GM19468 (cell line): ENCODE measurements at regions not wholly inside any gene's neighbourhood (a gene's known extent, or its start where the extent isn't known, plus 50 kb on each side); places are given as distances from the start of the nearest gene placed in this dataset.

Experiments
- ATAC-seq: cut with Tn5 transposase; IDR thresholded peaks from one replicate; pipeline ENCODE4 v1.9.1; 2021; ENCODE audit warnings: mild to moderate bottlenecking, moderate library complexity, moderate number of reproducible peaks; ENCODE audit not compliant: unreplicated experiment; ENCODE audit errors: extremely low read depth

DNA sequence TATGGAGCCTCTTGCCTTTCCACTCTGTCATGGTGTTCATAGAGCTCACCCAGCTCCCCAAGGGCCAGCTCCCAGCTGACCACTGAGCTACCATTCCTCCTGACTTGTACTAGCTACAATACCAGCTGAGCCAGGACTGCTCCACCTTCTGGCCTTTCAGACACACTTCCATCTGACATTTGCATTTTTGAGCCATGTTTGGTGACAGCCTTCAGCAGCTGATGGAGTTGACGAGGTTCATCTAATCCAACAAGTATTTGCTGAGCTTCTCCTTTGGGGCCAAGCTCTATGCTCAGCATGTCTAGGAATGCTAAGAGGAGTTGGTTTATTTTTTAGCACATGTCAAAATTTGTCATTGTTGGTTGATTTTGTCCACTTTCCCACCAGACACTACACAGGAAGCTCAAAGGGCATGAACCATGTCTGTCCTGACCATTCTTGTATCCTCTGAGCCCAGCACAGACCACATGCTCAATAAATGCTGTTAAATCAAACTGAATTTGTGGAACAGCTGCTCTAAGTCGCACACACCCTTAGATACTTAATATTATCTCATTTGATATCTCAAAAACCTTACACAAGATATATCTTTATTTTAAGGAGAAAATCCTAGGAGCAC lies 142.6 kb upstream of the PPARGC1A start:
- ATAC-seq: no peak

DNA sequence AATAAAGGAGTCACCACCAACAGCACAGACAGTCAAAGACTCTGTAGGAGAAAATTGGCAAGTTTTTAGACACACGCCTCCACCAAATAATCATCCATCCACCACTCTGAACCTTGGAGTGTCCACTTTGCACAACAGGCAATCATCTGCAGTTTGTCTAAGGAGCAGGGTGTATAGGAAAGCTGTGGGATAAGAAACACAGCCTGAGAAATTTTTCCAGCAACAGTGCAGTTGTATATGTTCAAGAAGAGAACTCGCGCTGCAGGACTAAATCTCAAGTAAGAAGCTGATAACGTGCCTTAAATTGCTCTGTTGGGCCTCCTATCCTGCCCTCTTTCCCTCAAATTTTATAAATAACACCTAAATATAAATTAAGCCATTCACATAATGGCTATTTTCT lies 136.7 kb upstream of the PPARGC1A start:
- no peak for ATAC-seq

DNA sequence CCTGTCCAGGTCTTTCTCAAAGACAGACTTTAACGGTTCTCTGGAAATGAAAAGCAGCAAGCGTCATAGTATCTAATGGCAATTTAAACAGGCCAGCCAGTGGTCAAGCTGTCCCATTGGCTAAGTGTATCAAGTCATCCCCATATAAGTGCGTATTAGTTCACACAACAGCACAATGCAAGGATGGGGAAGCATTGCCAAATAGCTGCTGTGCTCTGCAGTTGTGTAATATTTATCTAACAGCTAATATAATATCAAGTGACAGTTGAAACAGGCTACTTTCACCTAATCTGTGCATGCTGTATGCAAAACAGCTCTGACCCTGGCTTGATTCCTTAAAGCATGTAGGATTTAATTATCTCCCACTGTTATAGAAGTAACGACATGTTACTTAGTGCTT lies 134.8 kb upstream of the PPARGC1A start:
- ATAC-seq: no peak

DNA sequence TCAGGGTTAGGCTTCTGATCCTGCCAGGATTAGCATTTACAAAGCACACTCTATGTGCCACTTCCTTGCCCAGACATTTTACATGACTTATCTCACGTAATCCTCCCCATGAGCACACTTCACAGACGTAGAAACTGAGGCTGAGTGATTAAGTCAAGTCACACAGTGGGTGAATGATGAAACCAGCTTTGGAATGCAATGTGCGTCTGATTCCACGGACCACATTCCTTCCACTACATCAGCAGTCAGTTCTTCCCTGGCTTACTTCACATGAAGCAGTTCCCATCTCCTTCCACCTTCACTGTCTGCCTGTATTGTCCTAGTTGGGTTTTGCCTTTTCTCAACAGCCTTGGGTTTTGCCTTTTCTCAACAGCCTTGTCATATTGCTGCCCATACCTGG lies 134.3 kb upstream of the PPARGC1A start:
- no peak for ATAC-seq

DNA sequence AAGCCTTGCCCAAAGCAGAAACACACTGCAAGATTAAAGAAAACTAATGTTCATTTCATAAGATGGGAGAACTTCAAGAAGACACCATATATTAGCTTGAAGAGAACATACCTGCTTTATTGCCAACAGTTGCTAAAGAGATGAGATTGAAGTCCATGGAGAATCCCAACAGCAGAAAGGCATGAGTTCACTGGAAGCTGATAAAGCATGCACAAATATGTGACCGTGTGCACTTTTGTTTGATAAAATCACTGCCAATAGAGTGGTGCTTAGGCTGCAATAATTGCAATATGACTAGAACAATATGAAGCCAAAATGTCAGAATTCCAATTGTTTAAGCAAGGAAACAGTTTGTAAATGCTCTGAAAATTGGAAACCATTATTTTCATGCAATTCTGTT lies 125.9 kb upstream of the PPARGC1A start:
- no peak for ATAC-seq

DNA sequence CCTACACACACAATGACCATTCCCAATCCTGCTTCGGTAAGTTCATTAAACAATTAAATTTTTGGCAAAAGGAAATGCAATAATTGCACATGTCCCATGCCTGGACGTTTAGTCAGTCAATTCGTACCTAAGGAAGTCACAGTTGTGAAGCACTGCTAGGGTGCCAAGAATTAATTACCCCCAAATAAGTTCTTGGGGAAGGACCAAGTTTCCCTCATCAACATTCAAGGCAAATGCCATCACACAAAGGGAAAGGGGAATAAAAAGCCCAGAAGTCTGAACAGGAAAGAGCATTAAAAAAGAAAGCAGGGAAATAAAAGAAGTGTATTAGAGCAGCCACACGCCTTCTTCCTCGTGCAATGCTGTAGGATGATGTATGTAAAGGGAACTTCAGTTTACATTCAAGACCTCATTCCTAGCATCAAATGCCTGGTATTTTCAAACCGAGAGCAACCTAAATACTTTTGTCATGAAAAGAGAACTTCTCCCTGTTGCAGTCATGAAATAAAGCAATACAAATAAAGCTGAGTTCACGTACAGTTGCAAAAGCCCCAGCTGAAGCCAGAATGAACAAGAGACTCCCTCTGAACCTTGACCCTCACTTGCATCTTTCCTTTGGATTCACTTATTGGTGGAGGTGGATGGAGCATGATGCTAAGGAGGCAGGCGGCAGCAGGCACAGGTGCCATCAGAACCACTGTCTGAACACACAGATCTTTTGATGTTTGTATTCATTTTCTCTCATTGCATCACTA lies 124.0 kb upstream of the PPARGC1A start:
- no peak for ATAC-seq

DNA sequence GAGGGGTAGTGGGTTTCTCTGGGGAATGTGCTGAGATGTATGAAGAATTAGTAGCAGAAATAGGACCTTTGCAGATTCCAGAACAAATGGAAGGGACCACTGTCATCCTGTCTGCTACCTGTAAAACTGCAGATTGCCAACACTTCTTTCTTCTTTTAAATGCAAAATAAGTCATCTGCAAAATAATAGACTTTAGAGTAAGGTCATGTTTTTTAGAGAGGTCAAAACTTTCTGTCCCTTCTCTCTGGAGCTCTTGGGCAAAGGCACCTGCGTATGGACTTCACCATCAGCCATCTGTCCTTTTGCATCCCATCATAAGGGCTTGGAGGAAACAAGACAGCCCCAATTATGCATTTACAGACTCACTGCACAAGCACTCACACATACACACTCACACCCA lies 121.1 kb upstream of the PPARGC1A start:
- ATAC-seq: no peak

DNA sequence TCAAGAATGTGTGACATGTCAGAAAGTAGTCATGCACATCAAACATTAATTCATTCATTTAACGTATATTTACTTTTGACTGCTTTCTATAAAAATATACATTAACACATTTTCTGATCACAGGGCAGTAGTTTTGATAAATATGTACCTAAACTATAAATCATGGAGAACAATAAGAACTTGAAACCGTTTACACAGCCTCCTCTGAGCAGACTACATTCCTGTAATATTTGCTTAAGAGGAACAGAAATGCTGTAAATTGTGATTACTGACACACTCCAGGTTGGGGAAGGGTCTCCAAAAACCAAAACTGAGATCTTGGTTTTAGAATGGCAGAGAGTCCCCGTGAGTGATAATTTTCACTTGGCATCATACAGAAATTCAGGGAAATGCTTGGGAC lies 120.7 kb upstream of the PPARGC1A start:
- ATAC-seq: no peak

DNA sequence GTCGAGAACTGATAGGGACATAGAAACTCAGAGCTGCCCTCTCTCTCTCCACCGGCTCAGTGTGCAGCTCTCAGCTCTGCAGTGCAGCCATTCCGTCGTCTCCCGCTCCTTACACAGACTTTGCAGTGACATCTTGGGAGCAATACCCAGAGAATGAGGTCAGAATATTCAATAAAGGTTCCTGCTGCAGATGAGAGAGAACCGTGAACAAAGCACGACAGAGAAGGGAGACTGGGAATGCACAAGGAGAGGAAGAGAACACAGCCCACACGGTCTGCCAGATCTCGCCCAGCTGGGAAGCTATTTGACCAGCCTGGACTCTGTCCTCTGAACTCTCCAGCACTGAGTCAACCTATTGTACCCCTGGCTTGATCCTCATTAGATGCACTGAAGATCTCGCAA lies 118.0 kb upstream of the PPARGC1A start:
- no peak for ATAC-seq

DNA sequence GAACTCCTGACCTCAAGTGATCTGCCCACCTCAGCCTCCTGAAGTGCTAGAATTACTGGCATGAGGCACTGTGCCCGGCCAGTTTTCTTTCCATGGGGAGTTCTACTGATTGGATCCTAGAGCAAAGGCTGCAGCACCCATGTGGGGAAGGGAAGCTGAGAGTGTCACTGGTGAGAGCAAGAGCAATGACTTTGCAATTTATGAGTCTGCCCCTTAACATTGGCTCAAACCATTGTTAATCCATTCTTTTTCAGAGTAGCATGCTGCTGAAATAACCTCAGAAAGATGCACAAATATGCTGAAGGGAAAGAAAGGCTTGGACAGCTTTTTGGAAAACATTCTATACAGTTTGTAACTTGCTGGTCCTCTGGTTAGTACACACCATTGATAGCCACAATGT lies 116.4 kb upstream of the PPARGC1A start:
- no peak for ATAC-seq

DNA sequence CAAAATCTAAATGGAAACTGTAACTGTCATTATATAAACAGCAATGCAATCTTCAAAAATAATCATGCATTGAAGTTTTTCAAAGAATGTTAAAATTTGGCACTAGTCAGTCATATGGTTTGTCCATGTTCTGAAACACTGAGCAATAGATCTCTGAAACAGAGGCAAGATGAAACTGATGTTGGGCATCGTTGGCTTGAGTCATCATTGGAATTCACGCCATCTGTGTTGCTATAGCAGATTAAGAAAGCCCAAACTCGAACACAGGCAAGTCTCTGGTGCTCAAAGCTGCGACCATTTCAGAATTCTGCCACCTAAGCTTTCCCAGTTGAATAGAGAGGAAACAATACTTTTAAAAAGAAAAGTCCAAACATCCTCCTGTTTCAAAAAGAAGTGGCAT lies 114.1 kb upstream of the PPARGC1A start:
- no peak for ATAC-seq

DNA sequence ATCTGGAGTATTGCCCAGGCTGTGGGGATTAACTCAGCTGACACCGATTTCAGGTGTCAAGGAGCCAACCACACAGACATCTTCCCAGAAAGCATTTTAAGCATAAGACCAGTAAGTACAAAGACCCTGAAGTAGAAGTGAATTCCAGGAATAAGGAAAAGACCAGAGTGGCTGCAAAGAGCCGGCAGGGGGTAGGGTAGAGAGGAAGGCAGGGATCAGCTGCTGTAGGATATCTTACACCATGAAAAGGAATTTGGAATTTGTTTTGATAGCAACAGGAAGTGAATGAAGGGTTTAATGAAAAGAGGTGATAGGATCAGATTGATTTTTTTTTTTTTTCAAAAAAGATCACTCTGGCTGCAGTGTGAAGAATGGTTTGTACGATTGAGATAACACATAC lies 113.6 kb upstream of the PPARGC1A start:
- no peak for ATAC-seq

DNA sequence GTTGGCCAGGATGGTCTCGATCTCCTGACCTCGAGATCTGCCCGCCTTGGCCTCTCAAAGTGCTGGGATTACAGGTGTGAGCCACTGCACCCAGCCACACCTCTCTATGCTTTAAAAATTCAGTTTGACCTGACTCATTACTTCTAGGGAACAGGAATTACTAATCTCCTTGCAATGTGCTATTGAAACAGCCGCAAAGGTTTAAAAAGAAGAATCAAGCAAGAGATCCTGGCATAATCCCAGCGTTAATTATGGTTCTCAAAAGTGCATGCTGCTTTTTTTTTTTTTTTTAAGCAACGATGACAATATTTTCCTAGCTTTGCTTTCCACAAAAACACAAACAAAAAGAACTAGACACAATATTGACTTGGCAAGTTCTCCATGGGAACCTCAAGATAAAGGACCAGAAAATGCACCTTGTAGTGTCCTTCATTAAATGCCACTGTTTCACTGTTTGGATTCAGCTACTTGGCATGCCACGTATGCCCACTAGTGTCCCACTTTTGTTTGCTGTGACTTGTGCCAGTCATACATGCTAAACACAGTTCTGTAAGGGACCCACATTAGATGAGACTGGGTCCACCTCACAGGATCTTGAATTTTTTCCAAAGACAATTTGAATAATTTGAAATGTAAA lies 112.6 kb upstream of the PPARGC1A start:
- no peak for ATAC-seq

DNA sequence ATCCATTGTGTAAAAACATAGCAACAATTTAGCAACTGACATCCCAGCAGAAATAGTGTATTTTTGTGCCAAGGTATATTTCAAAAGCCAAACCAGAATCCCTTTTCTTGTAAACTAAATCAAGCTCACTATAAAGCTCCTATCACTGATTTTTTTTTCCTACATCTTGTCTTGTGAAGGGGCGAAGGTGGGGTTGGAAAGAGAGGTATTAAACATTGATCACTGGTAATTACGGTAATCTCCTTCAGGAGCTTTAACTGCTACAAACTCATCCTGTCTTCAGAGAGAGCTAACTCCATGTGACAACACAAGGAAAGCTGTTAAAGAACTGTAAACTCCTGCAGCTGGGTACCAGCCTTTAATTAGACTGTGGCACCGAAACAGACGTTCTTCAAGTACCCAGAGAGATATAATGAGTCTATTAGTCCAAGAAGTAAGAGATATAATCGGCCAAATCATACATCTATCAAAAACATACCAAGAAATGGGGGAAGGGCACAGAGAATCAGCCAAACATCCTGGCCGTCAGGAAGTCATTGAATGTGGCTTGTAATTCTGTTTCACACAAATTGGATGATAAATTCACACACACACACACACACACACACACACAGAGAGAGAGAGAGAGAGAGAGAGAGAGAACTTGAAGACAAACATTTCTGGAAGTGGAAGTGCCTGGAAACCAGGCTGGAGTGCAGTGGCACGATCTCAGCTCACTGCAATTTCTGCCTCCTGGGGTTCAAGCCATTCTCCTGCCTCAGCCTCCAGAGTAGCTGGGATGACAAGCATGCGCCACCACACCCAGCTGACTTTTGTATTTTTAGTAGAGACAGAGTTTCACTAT lies 111.9 kb upstream of the PPARGC1A start:
- no peak for ATAC-seq

DNA sequence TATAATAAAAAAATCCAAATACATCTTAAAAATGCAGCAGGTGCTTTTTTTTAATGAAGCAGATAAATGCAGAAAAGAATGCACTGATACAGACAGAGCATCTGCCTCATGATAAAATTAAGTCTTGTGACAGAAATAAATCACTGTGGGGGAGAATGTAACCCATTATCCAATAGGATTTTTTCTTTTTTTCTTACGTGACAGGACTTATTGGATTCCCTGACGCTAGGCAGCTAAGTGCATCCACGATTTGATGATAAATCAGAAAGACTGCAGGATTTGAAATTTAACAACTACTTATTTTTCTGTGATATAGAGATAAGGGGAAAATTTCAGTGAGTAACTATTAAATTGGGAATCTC lies 110.6 kb upstream of the PPARGC1A start:
- no peak for ATAC-seq

DNA sequence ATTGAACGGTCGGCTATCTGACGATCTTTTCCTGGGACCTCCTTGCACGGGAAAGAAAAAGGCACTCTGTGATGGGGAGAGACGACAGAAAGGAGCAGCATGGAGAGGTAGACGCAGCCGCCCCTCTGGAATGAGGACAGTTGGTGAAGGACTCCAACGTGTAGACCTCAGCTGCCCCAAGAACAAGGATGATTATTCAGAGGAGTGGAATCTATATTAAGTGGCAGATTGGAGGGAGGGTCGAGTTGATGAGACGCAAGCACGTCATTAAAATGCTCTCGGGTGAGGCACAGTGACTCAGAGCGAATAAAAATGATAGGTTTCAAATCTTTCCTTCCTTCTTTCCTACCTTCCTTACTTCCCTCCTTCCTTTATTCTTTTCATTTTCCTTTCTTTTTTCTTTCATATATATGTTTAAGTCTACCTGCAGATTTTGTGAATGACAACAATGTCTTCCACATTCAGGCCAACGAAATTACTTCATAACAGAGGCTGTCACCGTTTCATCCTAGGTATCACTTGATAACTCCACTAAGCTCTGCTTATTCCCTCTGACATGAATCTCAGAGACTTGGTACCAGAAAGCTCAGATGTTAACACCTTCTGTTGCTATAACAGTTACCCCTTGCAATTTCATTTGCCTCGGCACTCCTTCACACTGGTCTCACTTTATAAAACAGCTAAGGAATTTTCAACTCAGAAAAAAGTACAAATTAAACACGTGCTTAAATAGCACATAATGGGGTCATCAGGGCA lies 110.0 kb upstream of the PPARGC1A start:
- no peak for ATAC-seq

DNA sequence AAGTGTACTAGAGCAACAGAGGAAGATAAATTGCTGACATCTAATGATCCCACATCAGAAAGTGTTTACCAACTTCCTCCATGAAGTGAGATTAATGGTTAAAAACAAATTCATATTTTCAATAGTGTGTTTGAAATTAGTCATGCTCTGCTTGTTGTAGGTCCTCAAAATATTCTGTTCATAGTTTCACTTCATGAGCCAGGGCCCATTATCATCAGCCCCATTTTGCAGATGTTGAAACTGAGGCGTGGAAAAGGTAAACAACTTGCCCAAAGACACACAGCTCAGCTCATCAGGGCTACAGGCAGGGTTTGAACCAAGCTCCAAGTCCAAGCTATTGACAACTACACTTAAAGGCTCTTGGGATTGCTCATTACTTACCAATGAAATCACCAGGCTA lies 103.5 kb upstream of the PPARGC1A start:
- ATAC-seq: no peak

DNA sequence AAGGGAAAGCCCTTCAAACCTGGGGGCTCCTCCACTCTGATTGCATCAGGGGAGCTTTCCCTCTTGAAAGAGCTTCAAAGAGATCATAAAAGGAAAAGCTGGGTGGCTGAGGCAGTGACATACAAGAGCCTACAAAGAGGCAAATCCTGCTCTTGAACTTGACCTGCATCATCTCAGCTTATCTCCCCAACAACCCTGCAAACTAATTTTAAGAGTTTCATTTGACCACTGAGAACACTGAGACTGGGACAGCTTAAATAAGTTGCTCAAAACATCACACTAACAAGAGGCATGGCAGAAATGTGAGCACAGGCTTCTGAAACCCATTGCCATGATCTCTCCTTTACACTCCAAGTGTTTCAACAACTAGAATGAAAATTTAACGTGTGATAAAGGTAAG lies 101.6 kb upstream of the PPARGC1A start:
- no peak for ATAC-seq

DNA sequence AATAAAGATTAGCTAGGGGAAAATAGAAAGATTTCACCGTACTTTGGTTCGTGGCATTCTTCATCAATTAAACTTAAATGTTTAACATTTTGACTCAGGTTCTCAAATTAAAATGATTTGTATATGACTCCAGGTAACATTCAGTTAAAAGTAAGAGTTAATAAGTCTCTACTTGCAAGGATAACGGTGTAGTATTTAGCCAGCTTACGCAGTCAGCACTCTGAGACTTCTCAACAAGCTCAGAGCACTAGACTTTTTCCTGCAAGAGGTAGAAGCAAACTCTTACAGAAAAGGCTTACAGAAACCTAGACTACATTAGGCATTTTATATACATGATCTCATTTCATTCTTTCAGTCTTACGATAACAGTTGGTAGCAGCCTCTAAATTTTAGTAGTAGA lies 96.4 kb upstream of the PPARGC1A start:
- ATAC-seq: no peak

DNA sequence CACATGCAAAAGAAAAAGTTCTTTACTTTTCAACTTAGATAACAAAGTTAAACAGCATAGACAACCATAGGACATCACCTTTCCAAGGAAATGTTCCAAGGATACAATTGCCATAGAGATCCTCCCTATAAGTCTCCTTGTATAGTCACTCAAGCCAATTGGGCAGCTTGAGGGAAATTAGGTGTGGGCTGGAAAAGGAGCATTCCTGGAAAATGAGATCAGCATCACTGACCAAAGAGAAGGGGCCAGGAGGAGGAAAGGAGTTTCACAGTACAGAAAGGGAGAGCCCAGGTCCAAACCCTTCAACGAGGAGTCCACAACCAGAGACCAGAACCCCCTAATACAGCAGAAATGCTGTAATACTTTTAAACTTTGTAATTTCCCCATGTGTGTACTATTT lies 91.5 kb upstream of the PPARGC1A start:
- no peak for ATAC-seq
